Stomach (tissue), 8 donors: ENCODE measurements at regions not wholly inside any gene's neighbourhood (a gene's known extent, or its start where the extent isn't known, plus 50 kb on each side); places are given as distances from the start of the nearest gene placed in this dataset.
"Not testable (repeated sequence)": the region's sequence is repeated elsewhere in the genome, so short reads cannot be mapped to it uniquely, and the experiment has no call there.

ENCODE experiments used
- DNase-seq, 2 donors: peaks; one replicate each; pipeline versions ENCODE4 v3.0.0 to v3.0.0-alpha.2; 2013 to 2019
- H3K27ac ChIP-seq, 5 donors: fragments of 200-600 bp in 4 of 5; sonication (generic) in 4 of 5; one replicate each; pipeline ENCODE4 v1.5.1; 2013 to 2019; ENCODE audit warnings: mild to moderate bottlenecking in 1 of 5, moderate library complexity in 1 of 5
- H3K27me3 ChIP-seq, 3 donors: fragments of 200-600 bp; sonication (generic); one replicate each; pipeline ENCODE4 v1.5.1; 2017 to 2019; ENCODE audit warnings: mixed run types in 1 of 3
- H3K36me3 ChIP-seq, 4 donors: fragments of 200-600 bp; sonication (generic); 1 replicate in 3 of 4; 2 replicates in 1 of 4; pipeline ENCODE4 v1.5.1; 2016 to 2019
- H3K4me1 ChIP-seq, 4 donors: fragments of 200-600 bp; sonication (generic); one replicate each; pipeline ENCODE4 v1.5.1; 2016 to 2019
- H3K4me3 ChIP-seq, 4 donors: fragments of 200-600 bp; sonication (generic) in 3 of 4; one replicate each; pipeline ENCODE4 v1.5.1; 2016 to 2019; ENCODE audit warnings: mild to moderate bottlenecking in 1 of 4
- H3K9me3 ChIP-seq, 4 donors: fragments of 200-600 bp; sonication (generic); one replicate each; pipeline ENCODE4 v1.5.1; 2016 to 2019
- CTCF ChIP-seq, 7 experiments: fragments of 450-650 bp in 4 of 7; fragments of 200-600 bp in 3 of 7; sonication (generic) in 3 of 7; IDR thresholded peaks; one replicate each; pipeline ENCODE4 v1.5.1; 2016 to 2019; ENCODE audit warnings: antibody characterized with exemption in 7 of 7, control low read depth in 2 of 7, mild to moderate bottlenecking in 1 of 7
- EP300 ChIP-seq: sonication (generic); formaldehyde crosslinking; IDR thresholded peaks from one replicate; pipeline ENCODE4 v1.6.1; 2017; ENCODE audit warnings: antibody characterized with exemption
- POLR2A ChIP-seq, 4 donors: fragments of 450-650 bp; IDR thresholded peaks; one replicate each; pipeline ENCODE4 v1.6.1; 2016; ENCODE audit warnings: antibody characterized with exemption in 4 of 4, control low read depth in 2 of 4, mild to moderate bottlenecking in 1 of 4, moderate library complexity in 1 of 4
- POLR2AphosphoS5 ChIP-seq, 3 donors: sonication (generic); formaldehyde crosslinking; IDR thresholded peaks; one replicate each; pipeline ENCODE4 v1.6.1; 2016; ENCODE audit warnings: antibody characterized with exemption in 3 of 3
- WGBS, 5 donors: extraction: QIAGEN DNeasy Blood & Tissue Kit in 3 of 5; methylation state at CpG; one replicate each; pipeline versions ENCODE4 v1.1.5 to v1.1.7; 2013 to 2018; 5-methylcytosine and 5-hydroxymethylcytosine counted together
- intact Hi-C: fragments of 100-400 bp; cut with DNase I; formaldehyde crosslinking; loops from one replicate; pipeline ENCODE4 v1.15.1; 2023; ENCODE audit warnings: low total_unique reads
- donor health status: healthy with polysubstance abuse.
- donor health status: Bipolar disorder and iron deficiency.
- donor health status: healthy.

- TF ChIP-seq POLR2AphosphoS5 (IDR thresholded peaks at IDR 0.05) (no peak), POLR2A (IDR thresholded peaks at IDR 0.05) (no peak), EP300 (no peak), CTCF (IDR thresholded peaks at IDR 0.05) (no peak)
- Histone ChIP-seq H3K27me3 (no peaks in the 10 kb centered on the region), H3K4me3 (no peak overlapping the region), H3K27ac (no peak overlapping the region), H3K9me3 (no peaks in the 10 kb centered on the region), H3K4me1 (no peaks in the 10 kb centered on the region), H3K36me3 (no peaks in the 10 kb centered on the region)
- DNase-seq = no peak
- intact Hi-C loops = no loop called here
- WGBS, 5 donors = 79 to 89% (median 85%) methylated on average over 2 of the region's 2 CpGs
Measured at GRCh38 chr15:95765161-95765560, 565.3 kb upstream of the NR2F2 start.

- no peaks in the 10 kb centered on the region for H3K36me3 ChIP-seq
- H3K27ac ChIP-seq = no peak overlapping the region
Measured at GRCh38 chr15:95770196-95770595, 560.3 kb upstream of the NR2F2 start.

GRCh38 chr15:95772982-95773381 is 557.5 kb upstream of the NR2F2 start:
- TF ChIP-seq CTCF (IDR thresholded peaks at IDR 0.05) (no peak), EP300 (no peak), POLR2A (IDR thresholded peaks at IDR 0.05) (no peak), POLR2AphosphoS5 (IDR thresholded peaks at IDR 0.05) (no peak)
- Histone ChIP-seq H3K9me3 (no peaks in the 10 kb centered on the region), H3K27ac (no peak overlapping the region), H3K4me3 (no peak overlapping the region), H3K4me1 (no peaks in the 10 kb centered on the region), H3K27me3 (no peaks in the 10 kb centered on the region), H3K36me3 (no peaks in the 10 kb centered on the region)
- DNase-seq = no peak
- intact Hi-C loops = no loop called here
- WGBS, 5 donors = 49 to 61% (median 59%) methylated on average over 3 of the region's 3 CpGs

More at GRCh38 chr15:95770196-95770595, 560.3 kb upstream of the NR2F2 start:
- intact Hi-C loops = no loop called here
- Histone ChIP-seq H3K4me3 (no peak overlapping the region), H3K27me3 (no peaks in the 10 kb centered on the region), H3K4me1 (no peaks in the 10 kb centered on the region), H3K9me3 (no peaks in the 10 kb centered on the region)
- TF ChIP-seq EP300 (no peak), CTCF (IDR thresholded peaks at IDR 0.05) (no peak), POLR2A (IDR thresholded peaks at IDR 0.05) (no peak), POLR2AphosphoS5 (IDR thresholded peaks at IDR 0.05) (no peak)
- DNase-seq = no peak

GRCh38 chr15:95784508-95784907 is 546.0 kb upstream of the NR2F2 start:
- no peak overlapping the region for H3K4me3 ChIP-seq
- peaks cover 14 to 44% (median 37%) of the 10 kb centered on the region in 4 donors for H3K9me3 ChIP-seq
- WGBS, 5 donors = 88 to 90% (median 90%) methylated on average over 4 of the region's 4 CpGs
- TF ChIP-seq POLR2AphosphoS5 (IDR thresholded peaks at IDR 0.05) (no peak), EP300 (no peak), CTCF (IDR thresholded peaks at IDR 0.05) (no peak), POLR2A (IDR thresholded peaks at IDR 0.05) (no peak)
- no peak for DNase-seq
- intact Hi-C loops = no loop called here
- H3K4me1 ChIP-seq = no peaks in the 10 kb centered on the region
- no peaks in the 10 kb centered on the region for H3K27me3 ChIP-seq
- H3K36me3 ChIP-seq = no peaks in the 10 kb centered on the region
- no peak overlapping the region for H3K27ac ChIP-seq

GRCh38 chr15:95785276-95785675 is 545.2 kb upstream of the NR2F2 start:
- H3K36me3 ChIP-seq, H3K4me1 ChIP-seq, DNase-seq, H3K4me3 ChIP-seq, H3K27ac ChIP-seq, H3K27me3 ChIP-seq, intact Hi-C loops: not testable (repeated sequence)
- H3K9me3 ChIP-seq = peaks cover 14 to 44% (median 37%) of the 10 kb centered on the region in 4 donors
- WGBS, 5 donors = 60 to 87% (median 74%) methylated on average over 2 of the region's 2 CpGs
